Stimulated activated CD4-positive, alpha-beta T cell treated with anti-CD3 and anti-CD28 coated beads, Interleukin-4, amount 100 ng/mL, for 1 hour (primary cell): ENCODE measurements at regions not wholly inside any gene's neighbourhood (a gene's known extent, or its start where the extent isn't known, plus 50 kb on each side); places are given as distances from the start of the nearest gene placed in this dataset.
"Not testable (repeated sequence)": the region's sequence is repeated elsewhere in the genome, so short reads cannot be mapped to it uniquely, and the experiment has no call there.

Source experiments
- DNase-seq: peaks from one replicate; pipeline ENCODE4 v3.0.0-alpha.2; 2020

DNA sequence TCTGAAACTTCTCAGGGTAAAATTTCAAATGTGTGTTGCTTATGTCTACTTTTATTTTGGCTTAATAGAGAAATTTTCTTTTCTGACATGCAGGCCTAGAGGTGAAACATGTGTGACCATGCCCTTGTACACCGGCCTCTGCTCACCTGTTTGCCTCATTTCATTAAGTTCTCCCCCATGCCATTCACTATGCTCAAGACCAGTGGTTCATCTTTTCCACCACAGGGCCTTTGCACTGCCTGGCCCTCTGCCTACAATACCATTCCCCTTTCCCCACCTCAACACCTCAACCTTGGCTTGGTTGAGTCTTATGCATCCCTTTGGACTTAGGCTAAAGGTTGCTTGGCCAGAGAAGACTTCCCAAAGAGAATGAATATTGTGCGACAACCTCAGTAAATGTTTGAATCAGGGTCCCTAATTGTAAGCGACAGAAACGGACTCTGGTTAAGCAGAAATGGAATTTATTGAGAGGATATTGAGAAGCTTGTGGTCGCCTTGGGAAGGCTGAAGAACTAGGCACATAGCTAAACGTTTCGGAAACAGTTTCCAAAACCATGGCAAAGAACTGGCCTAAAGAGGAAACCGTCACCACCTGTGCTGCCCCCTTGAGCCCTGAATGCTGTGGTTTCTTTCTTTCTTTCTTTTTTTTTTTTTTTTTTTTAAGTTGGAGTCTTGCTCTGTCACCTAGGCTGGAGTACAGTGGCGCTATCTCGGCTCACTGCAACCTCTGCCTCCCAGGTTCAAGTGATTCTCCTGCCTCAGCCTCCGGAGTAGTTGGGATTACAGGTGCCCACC is 152.2 kb downstream of the SOX4 start:
- DNase-seq: no peak

DNA sequence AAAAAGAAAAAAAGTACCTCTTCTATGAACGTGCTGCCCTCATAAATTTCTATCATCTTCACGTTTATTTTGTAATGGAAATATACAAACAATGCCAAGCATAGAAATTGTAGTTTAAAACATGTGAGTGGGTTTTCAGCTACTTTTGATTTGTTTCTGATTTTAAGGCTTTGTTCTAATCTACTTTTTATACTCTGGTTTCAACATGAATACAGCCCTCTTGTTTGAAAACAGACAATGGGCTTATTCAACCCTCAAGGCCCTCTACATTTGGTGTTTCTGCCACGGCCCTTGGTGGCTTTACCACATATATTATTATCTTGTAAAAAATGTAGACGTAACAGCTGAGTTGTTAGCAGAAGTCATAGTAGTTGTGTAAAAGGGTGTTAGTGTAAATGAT is 153.9 kb downstream of the SOX4 start:
- DNase-seq: no peak

DNA sequence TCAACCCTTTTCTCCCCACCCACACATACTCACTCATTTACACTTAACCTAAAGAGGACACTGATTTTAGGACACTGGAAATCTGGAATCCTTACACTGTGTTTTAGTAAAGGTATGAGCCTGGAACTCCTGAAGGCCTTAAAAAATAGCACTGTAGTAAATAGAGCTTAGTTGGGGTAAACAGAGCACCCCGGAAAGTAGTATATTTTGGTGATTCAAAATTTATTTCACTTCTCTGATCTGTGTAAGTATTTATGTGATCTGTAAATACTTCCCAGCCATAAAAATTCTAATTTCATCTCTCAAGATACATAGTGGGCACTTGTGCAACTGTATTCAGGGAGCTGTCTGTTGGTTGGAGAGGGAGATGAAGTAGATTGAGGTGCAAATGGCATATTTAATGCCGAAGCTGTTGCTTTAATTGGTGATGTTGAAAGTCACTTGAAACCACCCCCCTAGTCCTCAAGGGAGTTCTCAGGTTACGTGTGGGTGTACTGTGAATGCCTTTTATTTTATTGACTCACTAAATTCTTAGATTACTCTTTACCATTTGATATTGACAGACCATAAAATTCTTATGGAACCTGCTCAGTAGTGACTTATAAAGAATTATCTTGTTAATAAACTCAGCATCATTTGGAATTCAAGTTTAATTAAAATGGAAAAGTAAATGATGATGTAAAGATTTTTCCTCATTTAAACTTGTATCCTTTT is 154.9 kb downstream of the SOX4 start:
- no peak for DNase-seq

DNA sequence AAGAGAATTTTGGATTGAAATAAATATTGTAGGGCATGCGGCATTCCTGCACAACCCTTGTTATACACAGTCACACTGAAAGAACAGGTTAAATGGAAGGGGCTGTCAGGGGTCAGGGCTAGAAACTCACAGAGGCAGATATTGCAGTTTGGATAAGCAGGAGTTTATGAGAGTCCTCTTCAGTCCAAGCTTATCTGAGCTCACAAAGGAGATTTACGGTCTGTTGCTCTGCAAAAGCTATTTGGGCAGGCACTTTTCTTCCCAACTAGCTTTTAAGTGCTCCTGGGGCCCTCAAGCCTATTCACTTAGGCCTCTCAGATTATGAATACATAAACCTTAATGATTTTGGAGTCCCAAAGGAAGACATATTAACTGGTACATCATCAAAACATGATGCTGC is 156.2 kb downstream of the SOX4 start:
- DNase-seq: no peak

DNA sequence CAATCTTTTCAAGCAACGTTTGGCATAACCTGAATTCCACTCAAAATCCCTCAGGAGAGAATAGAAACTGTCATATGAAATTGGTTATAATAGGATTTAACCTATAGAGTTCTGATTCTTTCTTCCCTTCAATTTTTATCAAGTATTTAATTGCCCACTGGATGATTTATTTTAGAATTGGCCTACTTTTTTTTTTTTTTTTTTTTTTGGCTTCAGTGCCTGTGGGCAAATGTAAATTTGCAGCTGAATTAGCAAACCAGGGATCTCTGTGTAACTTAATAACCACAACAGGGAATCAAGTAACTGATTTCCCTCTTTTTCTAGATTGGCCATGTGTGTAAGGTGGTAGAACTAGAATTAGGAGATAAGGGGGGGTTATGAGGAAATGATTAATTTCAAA is 157.0 kb downstream of the SOX4 start:
- no peak for DNase-seq

DNA sequence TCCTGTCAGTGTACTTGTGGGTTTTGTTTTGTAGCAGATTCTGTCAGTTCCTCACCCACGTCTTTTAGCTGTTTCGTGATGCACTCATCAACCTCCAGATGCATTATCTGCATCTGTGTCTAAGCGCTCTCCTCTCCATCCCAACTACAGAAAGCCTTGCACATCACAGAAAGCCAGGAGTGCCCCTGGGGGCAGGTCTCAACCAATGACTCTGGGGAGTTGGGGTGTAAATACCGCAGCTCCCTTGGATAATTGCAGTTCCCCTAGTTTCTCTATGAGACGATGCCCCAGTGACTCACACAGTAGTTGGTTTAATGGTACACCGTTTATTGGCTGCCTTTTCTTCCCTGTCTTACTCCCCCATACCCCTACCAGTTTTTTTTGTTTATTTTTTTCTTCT is 158.1 kb downstream of the SOX4 start:
- no peak for DNase-seq

DNA sequence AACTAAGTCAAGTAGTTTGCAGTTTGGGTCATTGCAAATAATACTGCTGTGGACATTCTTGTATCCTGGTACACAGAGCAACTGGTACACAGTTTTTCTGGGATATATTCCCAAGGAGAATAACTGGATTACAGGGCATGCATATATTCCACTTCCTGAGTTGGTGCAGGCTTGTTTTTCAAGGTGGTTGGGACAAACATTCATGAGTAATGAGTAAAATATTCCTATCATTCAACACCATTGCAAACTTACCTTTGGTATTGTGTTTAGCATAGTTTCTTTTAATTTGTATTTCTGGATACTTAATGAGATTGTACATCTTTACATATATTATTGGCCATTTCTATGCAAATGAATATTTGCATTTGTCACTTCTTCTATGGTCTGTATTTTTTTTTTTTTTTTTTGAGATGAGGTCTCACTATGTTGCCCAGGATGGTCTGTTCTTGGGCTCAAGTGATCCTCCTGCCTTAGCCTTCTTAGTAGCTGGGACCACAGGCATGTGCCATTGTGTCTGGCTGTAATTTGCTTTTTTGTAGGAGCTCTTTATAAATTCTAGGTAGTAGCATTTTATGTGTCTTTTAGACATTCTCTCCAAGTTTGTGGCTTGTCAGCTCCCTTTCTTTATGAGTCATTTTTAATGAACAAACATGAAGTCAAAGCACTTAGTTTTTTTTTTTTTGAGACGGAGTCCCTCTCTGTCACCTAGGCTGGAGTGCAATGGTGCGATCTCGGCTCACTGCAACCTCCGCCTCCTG is 158.7 kb downstream of the SOX4 start:
- DNase-seq: no peak

DNA sequence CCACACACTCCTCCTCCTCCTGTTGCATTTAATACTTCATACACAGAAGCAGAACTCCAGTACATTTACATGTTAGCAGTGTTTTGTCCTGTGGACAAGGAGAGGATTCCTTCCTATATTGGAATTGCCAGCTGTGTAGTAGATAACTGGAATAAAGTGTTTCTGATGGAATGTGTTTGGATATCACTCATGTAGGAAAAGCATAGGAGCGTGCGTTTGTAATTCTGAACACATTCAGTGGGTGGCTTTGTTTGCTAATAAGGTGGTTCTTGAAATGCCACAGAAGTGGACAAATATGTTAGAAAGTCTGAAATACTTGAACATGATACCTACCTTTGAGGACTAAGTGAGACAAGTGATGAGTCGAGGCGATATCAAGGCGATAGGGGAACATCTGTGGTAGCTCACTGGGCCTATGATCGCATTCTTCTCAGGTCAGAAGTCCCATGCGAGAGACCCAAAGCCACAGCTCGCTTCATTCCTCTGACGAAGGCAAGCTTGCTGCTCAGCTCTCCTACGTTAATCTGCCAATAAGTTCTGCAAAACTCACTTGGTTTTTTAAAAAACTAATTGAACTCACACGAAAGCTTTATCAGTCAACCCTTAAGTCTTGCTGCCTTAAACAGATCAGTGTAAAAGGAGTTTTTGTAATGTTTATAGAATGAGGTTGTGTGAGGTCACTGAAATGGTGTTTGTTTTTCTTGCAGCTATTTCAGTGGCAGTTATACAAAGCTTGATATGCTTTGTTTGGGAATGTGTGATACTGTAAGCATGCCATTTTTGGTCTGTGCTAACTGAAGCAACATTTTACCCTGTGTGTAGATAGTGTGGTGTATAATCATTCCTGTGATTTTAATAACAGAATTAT is 159.9 kb downstream of the SOX4 start:
- no peak for DNase-seq

DNA sequence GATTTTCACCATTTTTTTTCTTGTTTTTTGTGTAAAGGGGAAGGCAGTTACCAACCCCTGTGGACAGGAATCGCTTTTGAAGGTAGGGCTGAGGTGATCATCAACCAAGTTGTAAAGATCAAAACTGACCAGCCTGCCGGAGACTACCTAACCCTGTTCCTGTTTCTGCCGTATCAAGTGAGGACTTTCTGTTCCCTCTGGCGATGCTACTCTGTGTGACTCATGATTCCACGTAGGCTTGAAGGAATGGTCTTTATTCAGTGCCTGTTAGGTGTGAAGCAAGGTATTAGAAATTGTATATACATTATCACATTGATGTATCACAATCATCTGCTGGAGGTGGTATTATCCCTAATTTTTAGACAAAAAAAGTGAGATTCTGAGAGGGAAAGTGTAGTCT is 161.3 kb downstream of the SOX4 start:
- DNase-seq: no peak

DNA sequence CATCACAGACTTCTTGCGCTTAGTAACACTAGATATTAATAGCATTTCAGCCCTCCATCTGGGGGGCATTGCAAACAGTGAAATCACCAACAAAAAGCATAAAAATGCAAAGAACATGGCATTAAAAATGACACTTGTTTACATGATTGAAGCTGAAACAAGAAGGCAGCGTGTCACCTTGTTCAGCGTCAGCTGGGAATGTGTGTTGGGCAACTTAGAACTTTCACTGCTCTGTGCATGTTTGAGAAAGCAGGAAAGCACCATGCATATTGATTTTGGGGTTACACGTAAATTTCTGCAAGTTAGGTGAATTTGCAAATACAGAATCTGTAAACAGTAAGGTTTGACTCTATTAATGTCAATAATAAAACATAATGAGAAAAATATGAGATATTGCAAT is 162.9 kb downstream of the SOX4 start:
- DNase-seq: no peak

DNA sequence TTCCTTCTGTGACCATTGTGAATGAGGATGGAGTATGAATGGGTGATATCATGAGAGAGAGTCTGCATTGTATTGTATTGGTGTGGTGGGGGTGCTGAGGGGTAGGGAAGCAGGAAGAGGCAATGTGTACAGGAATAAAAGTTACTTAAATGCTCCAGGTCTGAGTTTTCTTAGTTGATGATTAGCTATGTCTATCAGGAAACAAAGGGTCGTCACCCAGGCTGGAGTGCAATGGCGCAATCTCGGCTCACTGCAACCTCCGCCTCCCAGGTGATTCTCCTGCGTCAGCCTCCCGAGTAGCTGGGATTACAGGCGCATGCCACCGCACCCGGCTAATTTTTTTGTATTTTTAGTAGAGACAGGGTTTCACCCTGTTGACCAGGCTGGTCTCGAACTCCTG is 163.8 kb downstream of the SOX4 start:
- DNase-seq: not testable (repeated sequence)

DNA sequence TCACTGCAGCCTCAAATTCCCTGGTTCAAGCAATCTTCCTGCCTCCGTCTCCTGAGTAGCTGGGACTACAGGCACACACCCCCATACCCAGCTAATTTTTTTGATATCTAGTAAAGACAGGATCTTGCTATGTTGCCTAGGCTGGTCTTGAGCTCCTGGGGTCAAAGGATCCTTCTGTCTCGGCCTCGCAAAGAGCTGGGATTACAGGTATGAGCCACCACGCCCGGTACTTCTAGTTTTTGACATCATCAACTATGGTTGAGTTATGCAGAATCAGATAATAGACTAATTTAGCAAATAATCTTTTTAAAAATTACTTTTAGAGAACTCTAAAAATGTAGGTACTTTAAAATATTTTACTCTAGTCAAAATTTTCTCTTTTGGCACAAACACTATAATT is 166.2 kb downstream of the SOX4 start:
- DNase-seq: no peak

DNA sequence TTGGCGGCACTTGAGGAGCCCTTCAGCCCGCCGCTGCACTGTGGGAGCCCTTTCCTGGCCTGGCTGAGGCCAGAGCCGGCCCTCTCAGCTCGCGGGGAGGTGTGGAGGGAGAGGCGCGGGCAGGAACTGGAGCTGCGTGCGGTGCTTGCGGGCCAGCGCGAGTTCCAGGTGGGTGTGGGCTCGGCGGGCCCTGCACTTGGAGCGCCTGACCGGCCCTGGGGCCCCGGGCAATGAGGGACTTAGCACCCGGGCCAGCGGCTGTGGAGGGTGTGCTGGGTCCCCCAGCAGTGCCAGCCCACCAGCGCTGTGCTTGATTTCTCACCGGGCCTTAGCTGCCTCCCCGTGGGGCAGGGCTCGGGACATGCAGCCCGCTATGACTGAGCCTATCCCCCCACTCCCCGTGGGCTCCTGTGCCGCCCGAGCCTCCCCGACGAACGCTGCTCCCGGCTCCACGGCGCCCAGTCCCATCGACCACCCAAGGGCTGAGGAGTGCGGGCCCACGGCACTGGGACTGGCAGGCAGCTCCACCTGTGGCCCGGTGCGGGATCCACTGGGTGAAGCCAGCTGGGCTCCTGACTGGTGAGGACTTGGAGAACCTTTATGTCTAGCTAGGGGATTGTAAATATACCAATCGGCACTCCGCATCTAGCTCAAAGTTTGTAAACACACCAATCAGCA is 167.6 kb downstream of the SOX4 start:
- DNase-seq: not testable (repeated sequence)

DNA sequence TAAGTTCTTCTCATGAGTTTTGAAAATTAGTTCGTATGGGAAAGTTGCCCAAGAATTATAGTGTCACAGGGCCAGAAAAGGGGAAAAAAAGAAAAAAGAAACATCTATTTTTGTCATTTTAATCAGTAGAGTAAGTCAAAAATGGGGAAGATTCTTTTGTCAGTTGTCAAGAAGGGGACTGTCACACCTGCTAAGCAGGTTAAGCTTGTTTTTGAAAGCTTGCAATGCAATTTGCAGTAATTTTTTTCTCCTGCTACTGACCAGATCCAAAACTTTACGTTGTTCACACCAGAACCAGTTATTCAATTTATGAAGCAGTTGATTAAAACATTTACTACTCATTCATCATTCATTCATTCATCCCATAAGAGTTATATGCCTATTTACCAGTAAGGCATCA is 171.4 kb downstream of the SOX4 start:
- no peak for DNase-seq

DNA sequence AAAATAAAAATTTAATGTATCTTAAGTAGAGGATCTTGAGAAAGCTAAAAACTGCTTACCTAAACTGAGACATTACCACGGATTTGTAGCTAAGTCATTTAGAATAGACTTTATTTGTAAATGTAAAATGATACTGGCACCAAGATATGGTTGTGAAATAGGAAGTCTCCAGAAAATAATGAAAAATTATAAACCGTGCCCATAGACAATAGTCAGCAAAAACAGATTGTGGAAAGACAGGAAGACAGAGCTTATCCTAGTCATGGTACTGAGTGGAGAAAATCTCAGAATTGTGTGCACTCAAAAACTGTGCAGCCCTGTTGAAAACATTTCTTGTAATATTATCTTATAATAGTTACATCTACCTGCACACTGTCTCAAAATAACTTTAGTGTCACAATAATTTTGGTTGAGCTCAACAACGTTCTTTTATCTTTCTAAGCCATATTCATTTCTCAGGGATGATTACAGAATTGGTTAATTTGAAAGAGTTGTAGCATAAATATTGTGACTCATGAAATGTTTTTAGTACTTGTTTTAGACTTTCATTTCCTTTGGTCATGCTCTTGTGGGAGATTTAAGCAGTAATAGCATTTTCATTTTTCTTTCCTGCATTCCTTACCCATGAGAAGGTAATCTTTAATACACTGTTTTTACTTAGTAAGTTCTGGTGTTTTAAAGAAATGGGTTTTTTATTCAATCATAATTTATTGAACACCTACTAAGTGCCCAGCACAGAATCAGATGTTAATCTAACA is 174.5 kb downstream of the SOX4 start:
- DNase-seq: no peak

DNA sequence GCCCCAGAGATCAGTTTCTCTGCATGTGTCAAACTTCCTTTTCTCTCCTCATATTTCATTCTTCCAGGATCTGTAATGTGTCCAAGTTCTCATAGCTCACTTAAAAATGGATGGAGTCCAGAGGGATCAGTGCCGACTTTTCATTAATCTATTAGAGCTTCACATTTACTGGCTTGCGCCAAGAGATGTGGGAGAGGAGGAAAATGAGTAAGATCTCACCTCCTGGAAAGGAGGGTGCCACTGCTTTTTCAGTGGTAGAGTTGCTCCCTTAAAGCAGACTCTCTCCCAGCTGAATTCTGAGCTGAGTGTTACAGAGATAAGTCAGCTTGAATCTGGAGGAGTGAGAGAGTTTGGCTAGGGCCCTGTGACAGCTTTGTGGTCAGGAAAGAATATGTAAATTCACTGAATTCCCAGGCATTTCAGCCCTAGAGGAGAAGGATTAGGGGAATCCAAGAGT is 175.9 kb downstream of the SOX4 start:
- DNase-seq: no peak

DNA sequence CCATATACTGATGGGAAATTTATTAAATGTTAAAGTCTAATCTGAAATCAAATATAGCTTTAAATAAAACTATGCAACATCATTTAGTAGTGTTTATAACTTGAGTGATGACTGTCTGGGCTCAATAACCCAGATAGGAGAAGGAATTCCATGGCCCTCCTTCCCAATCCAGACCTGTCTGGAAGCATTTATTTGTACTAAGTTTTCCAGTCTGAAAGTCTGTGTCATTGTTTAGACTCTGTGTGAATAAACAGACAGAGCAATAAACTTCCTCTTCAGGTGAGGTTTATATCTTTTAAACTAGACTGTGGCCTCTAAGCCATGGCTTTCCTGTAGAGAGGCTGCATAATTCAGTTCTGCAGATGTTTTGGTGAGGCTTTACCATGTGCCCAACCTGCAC is 176.4 kb downstream of the SOX4 start:
- DNase-seq: no peak

DNA sequence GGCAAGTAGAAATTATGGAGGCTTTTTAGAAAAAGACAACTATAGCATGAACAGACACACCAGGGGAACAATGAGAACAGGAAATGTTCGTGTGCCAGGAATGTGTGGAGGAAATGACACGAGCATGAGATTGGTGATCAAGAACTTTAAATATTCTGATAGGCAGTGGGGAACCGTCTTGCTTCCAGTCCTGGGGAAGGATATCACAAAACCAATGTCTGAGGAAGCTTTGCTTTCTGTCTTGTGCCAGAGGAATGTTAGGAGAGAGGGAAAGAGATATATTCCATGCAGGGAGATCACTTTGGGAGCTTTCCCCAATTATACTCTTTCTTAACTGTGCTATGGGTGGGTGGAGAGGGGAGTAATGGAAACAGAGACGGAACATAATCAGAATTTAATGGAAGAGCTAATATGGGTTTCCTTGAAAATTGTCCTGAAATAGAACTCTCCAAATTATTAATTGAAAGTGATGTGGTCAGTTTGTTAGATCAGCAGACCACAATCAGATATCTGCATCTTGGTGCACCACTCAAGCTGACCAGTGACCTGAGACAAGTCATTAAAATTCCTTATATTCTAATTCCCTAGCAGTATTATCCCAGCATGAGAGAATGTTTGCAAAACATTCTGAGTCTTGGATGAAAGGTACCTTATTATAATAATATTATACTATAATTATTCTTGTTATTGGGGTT is 178.2 kb downstream of the SOX4 start:
- no peak for DNase-seq

DNA sequence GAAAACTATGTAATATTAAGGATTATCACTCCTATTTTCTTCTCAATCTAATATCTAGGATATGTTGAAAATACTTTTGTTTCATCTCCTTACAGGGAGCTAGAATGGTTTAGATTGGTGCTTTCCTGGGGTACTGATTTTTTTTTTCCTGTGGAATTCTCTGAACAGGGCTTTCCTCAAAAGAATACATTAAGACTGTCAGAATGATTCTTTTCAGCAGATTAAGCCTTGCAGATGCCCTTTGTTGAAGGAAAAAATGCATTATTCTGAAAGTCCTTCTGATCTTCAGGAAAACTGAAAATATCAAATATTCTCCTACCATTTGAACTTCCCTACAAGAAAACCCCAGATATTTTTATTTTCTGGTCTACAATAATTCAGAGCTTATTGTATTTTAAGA is 178.9 kb downstream of the SOX4 start:
- DNase-seq: no peak

DNA sequence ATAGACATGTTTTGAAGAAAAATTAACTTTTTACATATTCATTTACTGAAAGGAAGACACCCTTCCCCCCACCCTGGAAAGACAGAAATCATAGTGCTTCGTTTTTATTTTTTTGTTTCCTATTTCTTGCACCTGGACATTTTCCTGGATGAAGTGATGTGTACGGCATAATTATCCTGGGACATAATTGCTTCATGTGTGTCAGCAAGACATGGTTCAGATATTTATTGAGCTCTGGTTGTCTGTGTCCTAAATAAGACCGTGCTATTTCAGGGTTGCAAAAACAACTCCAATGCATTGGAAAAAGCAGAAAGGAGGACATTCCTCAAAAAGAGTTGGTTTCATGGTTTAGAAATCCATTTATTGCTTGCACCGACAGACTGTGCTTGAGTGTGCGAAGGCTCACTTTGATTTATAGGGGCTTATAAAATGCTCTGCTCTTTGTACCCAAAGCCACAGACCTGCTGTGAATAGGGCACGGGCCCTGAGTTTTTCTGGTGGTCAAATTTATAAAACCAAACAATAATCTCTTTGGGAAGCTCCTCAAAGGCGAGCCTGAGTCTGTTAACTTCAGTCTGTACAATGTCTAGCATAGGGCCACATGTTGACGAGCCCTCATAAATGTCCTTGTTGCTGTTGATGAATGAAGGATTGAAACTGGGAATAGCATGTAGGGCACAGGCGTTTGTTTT is 179.5 kb downstream of the SOX4 start:
- no peak for DNase-seq
